Astrocyte of the spinal cord (primary cell): ENCODE measurements at regions not wholly inside any gene's neighbourhood (a gene's known extent, or its start where the extent isn't known, plus 50 kb on each side); places are given as distances from the start of the nearest gene placed in this dataset.

Source experiments
- DNase-seq: peaks from one replicate; pipeline ENCODE4 v3.0.0; 2011; ENCODE audit warnings: low read depth, low spot score
- H3K4me3 ChIP-seq: 2 replicates; pipeline ENCODE4 v1.5.1; 2011; ENCODE audit warnings: low read depth, mild to moderate bottlenecking, low read length, moderate library complexity
- CTCF ChIP-seq: IDR thresholded peaks from 2 replicates; pipeline ENCODE4 v1.5.1; 2012; ENCODE audit warnings: low read depth, mild to moderate bottlenecking, low read length, inconsistent platforms
- in situ Hi-C: cut with HindIII; loops from 2 replicates; pipeline ENCODE4 v1.10.0; 2017; ENCODE audit warnings: low sequenced_read_pairs

GRCh38 chr10:29916669-29917068 is 142.7 kb downstream of the JCAD start:
- TF ChIP-seq CTCF = no peak
- in situ Hi-C loops = no loop called here
- DNase-seq = no peak
- H3K4me3 ChIP-seq = no peak overlapping the region

GRCh38 chr10:29914986-29915785 is 144.2 kb downstream of the JCAD start:
- in situ Hi-C loops = no loop called here
- TF ChIP-seq CTCF = no peak

GRCh38 chr10:29908962-29909361 is 150.4 kb downstream of the JCAD start:
- no peak for DNase-seq
- no peak for TF ChIP-seq CTCF
- in situ Hi-C loops = no loop called here
- no peak overlapping the region for H3K4me3 ChIP-seq

More at GRCh38 chr10:29914986-29915785, 144.2 kb downstream of the JCAD start:
- no peak overlapping the region for H3K4me3 ChIP-seq
- DNase-seq = peak; percentile 32

- no peak for DNase-seq
- H3K4me3 ChIP-seq = no peak overlapping the region
- in situ Hi-C loops = no loop called here
- TF ChIP-seq CTCF = no peak
These were observed 158.5 kb downstream of the JCAD start for GRCh38 chr10:29900865-29901264.

GRCh38 chr10:29897999-29898716 is 161.2 kb downstream of the JCAD start:
- no peak overlapping the region for H3K4me3 ChIP-seq
- DNase-seq = no peak
- in situ Hi-C loops = no loop called here
- no peak for TF ChIP-seq CTCF

GRCh38 chr10:29897430-29897829 is 162.0 kb downstream of the JCAD start:
- TF ChIP-seq CTCF = no peak
- DNase-seq = no peak
- in situ Hi-C loops = no loop called here

More at GRCh38 chr10:29897430-29897829, 162.0 kb downstream of the JCAD start:
- H3K4me3 ChIP-seq = no peak overlapping the region
